NCI-H82 (cell line): ENCODE measurements at regions not wholly inside any gene's neighbourhood (a gene's known extent, or its start where the extent isn't known, plus 50 kb on each side); places are given as distances from the start of the nearest gene placed in this dataset.

Source experiments
- DNase-seq: peaks from one replicate; lab custom pipeline; 2025; lab: John Stamatoyannopoulos, UW

GRCh38 chr15:70303981-70304380 lies 206.3 kb upstream of the TLE3 start:
- no peak for DNase-seq

- no peak for DNase-seq
Measured at GRCh38 chr15:70302360-70302759, 204.6 kb upstream of the TLE3 start.

GRCh38 chr15:70301396-70301795 lies 203.7 kb upstream of the TLE3 start:
- DNase-seq: no peak

- DNase-seq: no peak
Measured at GRCh38 chr15:70299931-70300869, 202.5 kb upstream of the TLE3 start.

GRCh38 chr15:70297465-70298058 lies 199.8 kb upstream of the TLE3 start:
- DNase-seq: no peak

GRCh38 chr15:70294731-70295305 lies 197.1 kb upstream of the TLE3 start:
- DNase-seq: no peak

GRCh38 chr15:70293591-70294470 lies 196.1 kb upstream of the TLE3 start:
- no peak for DNase-seq

GRCh38 chr15:70293138-70293537 lies 195.4 kb upstream of the TLE3 start:
- no peak for DNase-seq

- DNase-seq: no peak
Measured at GRCh38 chr15:70292076-70292760, 194.5 kb upstream of the TLE3 start.

- DNase-seq: no peak
Measured at GRCh38 chr15:70291305-70292075, 193.8 kb upstream of the TLE3 start.

- no peak for DNase-seq
Measured at GRCh38 chr15:70290708-70291107, 193.0 kb upstream of the TLE3 start.

GRCh38 chr15:70289191-70289955 lies 191.7 kb upstream of the TLE3 start:
- DNase-seq: no peak

GRCh38 chr15:70286113-70286806 lies 188.5 kb upstream of the TLE3 start:
- no peak for DNase-seq

- DNase-seq: no peak
Measured at GRCh38 chr15:70284438-70285214, 186.9 kb upstream of the TLE3 start.

- DNase-seq: no peak
Measured at GRCh38 chr15:70283511-70283910, 185.8 kb upstream of the TLE3 start.

- DNase-seq: no peak
Measured at GRCh38 chr15:70281811-70282307, 184.1 kb upstream of the TLE3 start.

- DNase-seq: no peak
Measured at GRCh38 chr15:70281261-70281810, 183.6 kb upstream of the TLE3 start.

GRCh38 chr15:70280781-70281180 lies 183.1 kb upstream of the TLE3 start:
- no peak for DNase-seq
